ENCODE measurements at regions not wholly inside any gene's neighbourhood (a gene's known extent, or its start where the extent isn't known, plus 50 kb on each side); places are given as distances from the start of the nearest gene placed in this dataset.

DNA sequence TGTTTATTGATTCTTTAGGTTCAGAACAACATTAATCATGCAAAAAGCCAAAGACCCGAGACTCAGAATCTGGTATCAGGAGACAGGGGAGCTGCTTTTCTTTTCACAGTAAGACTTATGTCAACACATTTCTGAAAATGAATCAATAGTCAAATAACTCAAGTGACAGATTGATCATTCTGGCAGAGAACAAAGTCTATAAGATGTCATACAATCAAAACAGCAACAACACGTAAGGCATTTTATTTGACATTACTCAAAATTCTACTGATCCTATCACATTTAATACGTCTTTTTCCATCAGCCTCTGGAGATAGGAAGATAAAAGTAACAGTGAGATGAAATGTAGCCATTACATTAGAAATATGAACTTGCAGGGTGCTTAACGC, 93.4 kb upstream of the EEF1E1 start:
- TF ChIP-seq LEF1 (IDR thresholded peaks at IDR 0.05; ENCODE audit: borderline replicate concordance) (no peak), TARDBP (IDR thresholded peaks at IDR 0.05) (no peak), ARNT (IDR thresholded peaks at IDR 0.05) (0 out of 2 replicates have a peak, but pooled peaks have one; percentile 31), FOXK2 (IDR thresholded peaks at IDR 0.05) (no peak), ELF4 (IDR thresholded peaks at IDR 0.05) (no peak), FOXM1 (IDR thresholded peaks at IDR 0.05; ENCODE audit: borderline replicate concordance) (no peak), BHLHE40 (IDR thresholded peaks at IDR 0.05; ENCODE audit: borderline replicate concordance) (no peak), FOXA1 (IDR thresholded peaks at IDR 0.05) (no peak)

Measured in HEK293T (cell line).